GM21360 (cell line): ENCODE measurements at regions not wholly inside any gene's neighbourhood (a gene's known extent, or its start where the extent isn't known, plus 50 kb on each side); places are given as distances from the start of the nearest gene placed in this dataset.
"Not testable (repeated sequence)": the region's sequence is repeated elsewhere in the genome, so short reads cannot be mapped to it uniquely, and the experiment has no call there.

Source experiments
- ATAC-seq: cut with Tn5 transposase; IDR thresholded peaks from one replicate; pipeline ENCODE4 v1.9.1; 2021; ENCODE audit warnings: mild to moderate bottlenecking, moderate library complexity; ENCODE audit not compliant: unreplicated experiment

- ATAC-seq = no peak
Measured at GRCh38 chr11:49499117-49499516, 290.7 kb upstream of the FOLH1 start.

- no peak for ATAC-seq
Measured at GRCh38 chr11:49505231-49505630, 296.8 kb upstream of the FOLH1 start.

- peak; percentile 86 for ATAC-seq
Measured at GRCh38 chr11:49526240-49526829, 317.9 kb upstream of the FOLH1 start.

- no peak for ATAC-seq
Measured at GRCh38 chr11:49533204-49533603, 324.8 kb upstream of the FOLH1 start.

- ATAC-seq = not testable (repeated sequence)
Measured at GRCh38 chr11:49538927-49539326, 330.5 kb upstream of the FOLH1 start.

- not testable (repeated sequence) for ATAC-seq
Measured at GRCh38 chr11:49558261-49558847, 350.0 kb upstream of the FOLH1 start.

- ATAC-seq = not testable (repeated sequence)
Measured at GRCh38 chr11:49560593-49560992, 352.2 kb upstream of the FOLH1 start.

- not testable (repeated sequence) for ATAC-seq
Measured at GRCh38 chr11:49561240-49561880, 353.0 kb upstream of the FOLH1 start.

GRCh38 chr11:49562262-49562661 lies 353.9 kb upstream of the FOLH1 start:
- ATAC-seq = not testable (repeated sequence)

- ATAC-seq = not testable (repeated sequence)
Measured at GRCh38 chr11:49579492-49579891, 371.1 kb upstream of the FOLH1 start.

GRCh38 chr11:49585495-49585894 lies 366.7 kb upstream of the OR4C13 start:
- not testable (repeated sequence) for ATAC-seq

- not testable (repeated sequence) for ATAC-seq
Measured at GRCh38 chr11:49608892-49609291, 343.3 kb upstream of the OR4C13 start.

- not testable (repeated sequence) for ATAC-seq
Measured at GRCh38 chr11:49623872-49624271, 328.3 kb upstream of the OR4C13 start.

- not testable (repeated sequence) for ATAC-seq
Measured at GRCh38 chr11:49670705-49671104, 281.5 kb upstream of the OR4C13 start.

GRCh38 chr11:49702121-49702520 lies 250.1 kb upstream of the OR4C13 start:
- ATAC-seq = not testable (repeated sequence)

GRCh38 chr11:49750447-49750846 lies 201.7 kb upstream of the OR4C13 start:
- ATAC-seq = not testable (repeated sequence)

GRCh38 chr11:49750960-49751359 lies 201.2 kb upstream of the OR4C13 start:
- ATAC-seq = not testable (repeated sequence)

- not testable (repeated sequence) for ATAC-seq
Measured at GRCh38 chr11:49780791-49781190, 171.4 kb upstream of the OR4C13 start.

GRCh38 chr11:49782000-49782399 lies 170.2 kb upstream of the OR4C13 start:
- not testable (repeated sequence) for ATAC-seq

- ATAC-seq = not testable (repeated sequence)
Measured at GRCh38 chr11:49783841-49784240, 168.3 kb upstream of the OR4C13 start.

GRCh38 chr11:49789787-49790186 lies 162.4 kb upstream of the OR4C13 start:
- ATAC-seq = not testable (repeated sequence)

GRCh38 chr11:49798206-49798837 lies 153.9 kb upstream of the OR4C13 start:
- not testable (repeated sequence) for ATAC-seq
